AG10803 (cell line): ENCODE measurements at regions not wholly inside any gene's neighbourhood (a gene's known extent, or its start where the extent isn't known, plus 50 kb on each side); places are given as distances from the start of the nearest gene placed in this dataset.
A peak's percentile ranks its signal among the peaks of the same experiment; 100 is the strongest.

ENCODE experiments used
- DNase-seq: peaks from one replicate; pipeline ENCODE4 v3.0.0; 2010; ENCODE audit warnings: low read depth
- H3K4me3 ChIP-seq: 2 replicates; pipeline ENCODE4 v1.5.1; 2011; ENCODE audit warnings: mild to moderate bottlenecking, low read length, control low read depth
- TF ChIP-seq, protein P1 (sequence below): conservative IDR thresholded peaks from 2 replicates; pipeline ENCODE4 v1.5.1; 2011; ENCODE audit warnings: mild to moderate bottlenecking, low read length, control low read depth, inconsistent platforms

DNA sequence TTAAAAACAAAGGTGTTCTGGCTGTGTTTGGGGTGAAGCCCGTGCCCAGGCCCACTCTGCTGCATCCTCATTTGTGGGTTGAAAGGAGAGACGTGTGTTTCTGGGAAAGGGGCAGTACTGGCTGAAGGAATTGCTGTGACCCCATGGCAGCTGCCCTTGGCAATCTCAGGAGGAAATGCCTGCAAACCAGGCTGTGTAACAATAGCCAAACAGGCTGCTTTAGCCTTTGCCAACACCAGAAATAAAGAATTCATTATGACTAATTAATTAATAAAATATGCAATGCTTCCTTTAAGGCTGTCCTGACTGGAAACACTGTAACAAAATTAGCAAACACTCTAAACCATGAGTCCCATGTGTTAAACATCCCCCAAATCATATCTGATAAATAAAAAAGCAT, 53.0 kb upstream of the KRR1 start:
- peak; percentile 75 for DNase-seq

DNA sequence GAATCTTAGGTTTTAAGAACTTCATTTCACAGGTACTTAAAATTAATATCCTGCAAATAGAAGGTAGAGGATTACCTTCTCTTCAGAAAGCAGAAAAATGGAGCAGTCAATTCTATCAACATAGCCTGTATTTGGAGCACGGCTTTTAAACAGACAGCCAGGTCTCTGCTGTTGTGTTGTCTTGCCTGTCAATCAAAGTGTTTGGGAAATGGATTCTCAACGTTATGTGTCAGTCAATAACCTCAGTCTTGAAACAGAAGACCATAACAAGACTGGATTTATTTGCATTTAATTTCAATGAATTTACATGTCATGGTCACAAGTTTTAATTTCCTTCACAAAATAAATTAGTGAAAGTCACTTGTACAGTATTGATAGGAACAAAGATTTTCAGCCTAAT, 51.9 kb upstream of the KRR1 start:
- DNase-seq, result no peak
- TF ChIP-seq, protein P1, sequence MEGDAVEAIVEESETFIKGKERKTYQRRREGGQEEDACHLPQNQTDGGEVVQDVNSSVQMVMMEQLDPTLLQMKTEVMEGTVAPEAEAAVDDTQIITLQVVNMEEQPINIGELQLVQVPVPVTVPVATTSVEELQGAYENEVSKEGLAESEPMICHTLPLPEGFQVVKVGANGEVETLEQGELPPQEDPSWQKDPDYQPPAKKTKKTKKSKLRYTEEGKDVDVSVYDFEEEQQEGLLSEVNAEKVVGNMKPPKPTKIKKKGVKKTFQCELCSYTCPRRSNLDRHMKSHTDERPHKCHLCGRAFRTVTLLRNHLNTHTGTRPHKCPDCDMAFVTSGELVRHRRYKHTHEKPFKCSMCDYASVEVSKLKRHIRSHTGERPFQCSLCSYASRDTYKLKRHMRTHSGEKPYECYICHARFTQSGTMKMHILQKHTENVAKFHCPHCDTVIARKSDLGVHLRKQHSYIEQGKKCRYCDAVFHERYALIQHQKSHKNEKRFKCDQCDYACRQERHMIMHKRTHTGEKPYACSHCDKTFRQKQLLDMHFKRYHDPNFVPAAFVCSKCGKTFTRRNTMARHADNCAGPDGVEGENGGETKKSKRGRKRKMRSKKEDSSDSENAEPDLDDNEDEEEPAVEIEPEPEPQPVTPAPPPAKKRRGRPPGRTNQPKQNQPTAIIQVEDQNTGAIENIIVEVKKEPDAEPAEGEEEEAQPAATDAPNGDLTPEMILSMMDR, result no peak
- no peak overlapping the region for H3K4me3 ChIP-seq

More for the DNA sequence above, 53.0 kb upstream of the KRR1 start:
- TF ChIP-seq, protein P1, result no peak
- H3K4me3 ChIP-seq, result no peak overlapping the region

DNA sequence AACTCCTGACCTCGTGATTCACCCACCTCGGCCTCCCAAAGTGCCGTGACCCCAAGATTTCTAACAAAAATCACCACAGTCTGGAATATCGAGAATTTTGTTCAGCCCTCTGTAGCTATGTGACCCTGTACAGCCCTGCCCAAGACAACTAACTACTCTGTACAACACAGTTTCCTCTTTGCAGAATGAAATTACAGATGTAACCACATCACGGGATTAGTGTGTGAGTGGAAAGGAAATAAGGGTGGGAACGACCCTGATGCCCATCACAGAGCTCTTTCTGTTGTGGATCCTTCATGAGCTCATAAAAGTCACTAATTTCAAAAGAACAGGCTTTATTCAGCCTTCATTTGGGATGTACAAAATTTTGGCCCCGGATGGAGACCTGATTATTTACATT, 50.5 kb upstream of the KRR1 start:
- no peak overlapping the region for H3K4me3 ChIP-seq
- TF ChIP-seq, protein P1, result no peak
- no peak for DNase-seq
